AG10803 (cell line): ENCODE measurements at regions not wholly inside any gene's neighbourhood (a gene's known extent, or its start where the extent isn't known, plus 50 kb on each side); places are given as distances from the start of the nearest gene placed in this dataset.

ENCODE experiments used
- DNase-seq: peaks from one replicate; pipeline ENCODE4 v3.0.0; 2010; ENCODE audit warnings: low read depth
- H3K4me3 ChIP-seq: 2 replicates; pipeline ENCODE4 v1.5.1; 2011; ENCODE audit warnings: mild to moderate bottlenecking, low read length, control low read depth
- CTCF ChIP-seq: conservative IDR thresholded peaks from 2 replicates; pipeline ENCODE4 v1.5.1; 2011; ENCODE audit warnings: mild to moderate bottlenecking, low read length, control low read depth, inconsistent platforms

- H3K4me3 ChIP-seq: no peak overlapping the region
- no peak for TF ChIP-seq CTCF
- DNase-seq: no peak
Observed at GRCh38 chr2:57990118-57990725, 56.4 kb upstream of the VRK2 start.
